NCI-H524 (cell line): ENCODE measurements at regions not wholly inside any gene's neighbourhood (a gene's known extent, or its start where the extent isn't known, plus 50 kb on each side); places are given as distances from the start of the nearest gene placed in this dataset.
"Not testable (repeated sequence)": the region's sequence is repeated elsewhere in the genome, so short reads cannot be mapped to it uniquely, and the experiment has no call there.

Experiments
- DNase-seq, 2 experiments: peaks; one replicate each; lab custom pipeline; 2025; lab: John Stamatoyannopoulos, UW

DNA sequence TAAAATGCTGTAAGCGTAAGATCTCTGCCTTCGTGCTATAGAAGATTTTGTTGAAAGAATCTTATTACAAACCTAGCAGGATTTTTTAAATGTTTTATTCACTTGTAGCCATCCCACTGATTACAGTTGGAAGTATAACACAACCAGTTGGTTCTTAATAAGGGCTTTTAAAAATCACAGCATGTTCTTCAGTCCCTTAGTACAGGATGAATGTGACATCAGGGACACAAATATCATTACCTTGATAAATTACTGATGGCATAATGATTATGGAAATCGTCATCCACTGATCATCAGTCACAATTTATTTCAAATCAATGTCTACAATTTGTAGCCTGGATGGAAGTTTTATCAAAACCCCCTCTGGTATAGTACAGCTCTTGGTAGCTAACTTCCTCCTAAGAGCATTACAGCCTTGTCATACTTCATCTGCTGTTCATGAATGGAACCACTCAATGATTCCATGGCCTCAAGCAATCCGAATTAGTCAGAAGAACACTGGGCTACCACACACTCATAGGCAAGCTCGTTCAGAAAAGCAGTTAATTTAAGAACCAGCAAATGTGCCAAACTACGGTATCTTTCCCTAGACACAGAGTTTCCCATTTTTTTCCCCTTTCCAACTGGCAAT is 389.2 kb upstream of the TENM3 start:
- no peak for DNase-seq

DNA sequence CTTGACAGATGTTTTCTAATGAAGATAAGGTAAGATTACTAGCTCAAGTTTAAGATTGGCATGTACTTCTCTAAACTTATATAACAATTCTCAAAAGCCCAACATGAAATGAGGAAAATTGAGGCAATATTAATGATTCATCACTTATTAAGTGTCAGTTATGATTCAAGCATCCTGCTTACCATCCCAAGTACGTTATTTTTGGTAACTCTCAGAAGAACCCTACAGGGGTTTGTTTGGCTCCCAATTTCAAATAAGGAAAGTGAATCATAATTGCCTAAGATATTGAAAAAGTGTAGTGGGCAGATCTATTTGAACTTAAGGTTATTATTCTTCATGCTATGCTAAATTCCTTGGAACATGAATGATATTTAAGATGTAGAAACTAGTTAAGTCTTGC is 387.9 kb upstream of the TENM3 start:
- no peak for DNase-seq

DNA sequence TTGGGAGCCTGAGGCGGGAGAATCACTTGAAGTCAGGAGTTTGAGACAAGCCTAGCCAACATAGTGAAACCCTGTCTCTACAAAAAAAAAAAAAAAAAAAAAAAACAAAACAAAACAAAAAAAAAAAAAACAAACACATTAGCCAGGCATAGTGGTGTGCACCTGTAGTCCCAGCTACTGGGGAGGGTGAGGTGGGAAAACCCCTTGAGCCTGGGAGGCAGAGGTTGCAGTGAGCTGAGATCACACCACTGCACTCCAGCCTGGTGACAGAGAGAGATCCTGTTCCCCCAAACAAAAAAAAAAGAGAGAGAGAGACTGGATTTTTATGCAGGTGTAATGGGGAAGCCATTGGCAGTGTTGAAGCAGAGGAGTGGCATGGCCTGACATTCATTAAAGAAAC is 385.7 kb upstream of the TENM3 start:
- not testable (repeated sequence) for DNase-seq

DNA sequence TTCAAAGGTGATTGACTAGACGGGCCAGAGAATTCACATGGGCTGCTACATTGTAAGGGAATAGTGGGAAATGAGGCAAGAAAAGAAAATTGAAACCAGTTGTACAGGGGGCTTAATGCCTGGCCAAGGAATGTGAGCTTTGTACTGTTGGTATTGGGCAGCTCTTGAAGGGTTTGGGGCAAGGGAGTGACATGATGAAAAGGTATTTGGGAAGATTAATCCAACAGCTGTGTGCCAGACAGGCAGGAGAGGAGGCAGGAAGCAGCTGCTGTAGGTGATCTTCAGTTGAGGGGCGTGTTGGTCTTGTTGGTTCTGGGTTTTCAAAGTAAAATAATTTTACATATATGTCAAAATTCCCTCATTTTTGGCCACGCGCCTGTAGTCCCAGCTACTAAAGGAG is 384.5 kb upstream of the TENM3 start:
- peak in 1 of 2 experiments; percentile 6 for DNase-seq

DNA sequence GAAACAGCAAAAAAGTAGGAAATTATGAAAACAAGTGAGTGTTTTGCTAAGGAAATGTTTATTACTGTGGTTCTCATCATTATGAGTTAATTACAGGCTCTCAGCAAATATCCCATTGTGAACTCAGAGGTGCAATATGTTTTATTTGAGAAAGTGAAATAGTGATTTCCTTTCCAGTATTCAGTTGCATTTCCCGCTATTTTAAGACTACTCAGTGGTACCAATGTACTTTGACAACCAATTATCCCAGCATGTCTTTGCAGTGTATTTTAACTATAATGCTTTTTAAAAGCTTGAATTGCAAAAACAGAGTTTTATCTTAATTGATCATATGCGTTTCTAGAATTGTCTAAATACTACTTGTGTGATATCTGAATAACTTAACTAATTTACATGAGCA is 383.8 kb upstream of the TENM3 start:
- no peak for DNase-seq

DNA sequence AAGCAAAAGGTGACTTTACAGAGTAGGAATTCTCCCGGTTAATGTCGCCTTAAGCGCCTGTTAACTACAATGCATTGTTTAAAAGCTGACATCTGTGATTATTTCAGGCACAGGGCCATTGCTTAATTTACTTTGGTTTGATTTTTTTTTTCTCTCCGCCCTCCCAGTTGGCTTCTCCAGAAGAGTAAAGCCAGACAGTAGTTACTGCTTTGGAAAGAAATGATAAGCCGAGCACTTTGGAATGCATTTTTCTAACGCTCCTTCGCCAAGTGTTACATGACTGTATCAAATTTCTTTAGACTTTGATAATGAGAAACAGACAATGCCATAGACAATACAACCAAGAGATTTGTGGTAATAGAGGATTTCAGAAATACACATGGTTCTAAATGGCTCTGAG is 383.0 kb upstream of the TENM3 start:
- no peak for DNase-seq

DNA sequence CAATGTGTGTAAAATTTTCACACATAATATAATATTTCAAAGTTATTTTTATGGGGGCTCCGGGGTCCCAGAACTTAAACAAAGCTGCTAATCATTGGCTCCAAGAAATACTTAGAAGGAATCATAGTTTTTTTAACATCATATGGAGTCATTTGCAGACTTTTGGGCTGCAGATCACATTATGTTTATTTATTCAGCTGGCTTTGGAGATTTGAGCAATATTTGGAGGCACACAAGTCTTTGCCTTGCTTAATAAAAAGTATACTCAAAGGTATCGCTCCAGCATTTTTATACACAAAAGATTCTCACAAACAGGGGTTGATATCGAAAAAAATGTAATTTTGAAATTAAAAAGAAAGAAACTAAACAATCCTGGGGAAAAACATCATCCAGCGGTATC is 382.5 kb upstream of the TENM3 start:
- no peak for DNase-seq

DNA sequence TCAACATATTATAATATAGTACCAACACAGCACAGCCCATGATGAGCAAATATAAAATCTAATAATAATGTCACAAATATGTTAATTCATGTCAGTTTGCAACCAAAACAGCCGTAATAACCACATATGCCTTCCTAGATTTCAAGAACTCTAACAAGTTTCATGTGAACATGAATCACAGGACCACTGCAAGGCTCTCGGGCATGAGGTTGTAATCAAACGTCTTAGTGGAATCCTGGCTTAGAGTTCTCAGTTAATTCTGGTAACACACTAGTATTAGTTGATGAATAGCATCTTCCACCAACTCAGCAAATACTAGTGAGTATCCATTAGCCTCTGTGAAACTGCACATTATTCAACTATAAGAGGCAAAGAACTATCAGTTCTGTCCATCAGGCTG is 379.3 kb upstream of the TENM3 start:
- no peak for DNase-seq

DNA sequence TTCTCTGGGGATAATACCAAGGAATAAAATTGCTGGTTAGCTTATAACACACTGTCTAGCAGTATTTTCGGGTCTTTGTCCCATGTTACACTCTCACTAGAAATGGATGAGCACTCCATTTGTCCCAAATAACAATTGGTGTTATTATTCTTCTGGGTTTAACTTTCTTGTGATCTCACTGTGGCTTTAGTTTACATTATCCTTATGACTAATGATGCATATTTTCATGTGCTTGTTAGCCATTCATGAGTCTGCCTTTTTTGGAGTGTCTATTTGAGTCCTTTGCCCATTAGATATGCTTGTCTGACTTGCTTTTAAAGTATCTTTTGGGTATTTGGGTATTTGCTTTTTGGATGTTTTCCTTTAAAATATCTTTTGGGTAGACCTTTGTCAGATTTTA is 372.9 kb upstream of the TENM3 start:
- DNase-seq: no peak

DNA sequence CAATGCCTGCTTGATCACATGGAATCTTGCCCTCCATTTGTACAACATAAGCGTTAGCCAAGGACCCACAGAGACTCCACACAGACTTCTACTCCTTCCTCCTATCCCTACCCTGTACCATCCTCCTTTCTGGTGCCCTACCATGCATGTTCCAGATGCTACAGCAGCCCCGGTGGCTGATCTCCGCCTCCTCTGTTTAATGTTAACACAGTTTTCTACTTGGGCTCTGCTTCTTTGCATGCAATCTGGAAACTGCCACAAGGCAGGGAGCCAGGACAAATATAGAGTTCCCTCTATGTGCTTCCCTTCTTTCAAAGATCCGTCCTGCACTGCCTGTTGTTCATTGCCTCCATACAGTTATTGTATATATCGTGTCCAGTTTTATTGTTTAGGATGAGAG is 368.6 kb upstream of the TENM3 start:
- no peak for DNase-seq

DNA sequence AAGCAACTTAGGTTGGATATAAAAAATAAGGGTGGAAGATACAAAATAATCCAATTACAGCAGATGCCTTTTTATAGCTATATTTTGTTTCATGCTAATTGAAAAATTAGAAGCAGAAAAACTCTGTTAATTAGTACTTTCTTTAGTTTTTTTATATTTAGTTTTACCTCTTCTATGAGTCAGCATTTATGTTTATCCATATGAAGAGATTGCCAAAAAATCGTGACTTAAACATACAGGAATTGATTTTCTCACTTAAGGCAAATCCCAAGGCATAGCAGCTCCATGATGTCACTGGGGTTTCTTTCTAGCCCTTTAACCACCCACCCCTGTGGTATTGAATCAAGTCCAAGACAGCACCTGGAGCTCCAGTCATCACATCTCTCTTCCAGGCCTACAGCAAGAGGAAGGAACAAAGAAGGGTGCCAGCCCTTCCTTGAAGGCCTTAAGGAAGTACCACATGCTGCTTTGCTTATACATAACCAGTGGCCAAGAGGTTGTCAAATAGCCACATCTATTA is 365.8 kb upstream of the TENM3 start:
- DNase-seq: no peak

DNA sequence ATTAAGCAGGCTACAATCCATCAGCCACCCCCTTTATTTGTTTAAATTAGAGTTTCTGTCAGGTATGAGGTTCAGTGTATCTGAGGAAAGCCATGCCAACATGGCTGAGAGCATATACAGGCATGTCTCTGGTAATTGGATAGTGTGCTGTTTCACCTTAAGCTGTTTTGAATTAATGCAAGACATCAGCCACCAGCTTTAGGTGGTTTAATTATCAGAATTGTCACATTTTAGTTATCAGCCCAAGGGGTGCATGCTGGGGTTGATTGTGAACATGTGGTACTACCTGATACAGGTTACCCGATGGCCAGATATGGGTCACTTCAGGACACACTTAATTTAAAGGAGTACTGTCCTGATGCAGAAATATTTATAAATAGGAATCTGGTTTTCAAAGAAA is 353.2 kb upstream of the TENM3 start:
- no peak for DNase-seq

DNA sequence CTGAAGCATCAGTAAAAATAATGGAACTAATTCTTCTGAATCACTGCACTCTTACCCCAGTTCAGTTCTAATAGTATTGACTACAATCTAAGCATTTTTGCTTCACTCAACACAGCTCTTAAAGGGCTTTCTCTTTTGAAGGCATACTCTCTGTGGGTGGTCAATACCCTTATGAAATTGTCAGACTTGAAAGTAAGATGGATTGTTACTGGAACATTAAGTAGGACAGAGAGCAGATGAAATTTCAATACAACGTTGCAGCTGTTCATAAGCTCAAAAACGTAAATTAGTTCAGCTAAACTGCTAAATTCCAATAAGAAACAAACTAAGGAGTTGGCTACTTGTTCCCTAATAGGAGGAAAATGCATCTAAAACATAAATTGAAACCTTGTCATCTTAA is 352.3 kb upstream of the TENM3 start:
- DNase-seq: peak in 1 of 2 experiments; percentile 2

DNA sequence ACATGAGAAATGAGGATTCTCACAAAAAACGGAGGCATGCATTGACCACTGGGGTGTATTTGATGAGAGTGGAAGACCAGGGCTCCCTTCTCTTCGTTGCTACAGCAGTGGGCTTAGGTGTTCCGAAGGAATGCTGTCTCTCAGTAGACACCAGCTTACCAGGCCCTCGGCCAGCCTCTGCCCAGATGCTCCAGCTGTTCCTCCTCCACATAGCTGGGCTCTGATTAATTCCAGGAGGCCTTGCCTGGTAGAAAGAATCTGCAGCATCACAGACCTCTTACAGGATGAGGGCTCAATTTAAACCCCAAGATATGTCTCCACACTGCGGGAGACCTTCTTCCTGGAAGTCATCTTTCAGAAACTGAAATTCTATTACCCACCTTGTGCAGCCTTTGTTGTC is 346.6 kb upstream of the TENM3 start:
- DNase-seq: no peak

DNA sequence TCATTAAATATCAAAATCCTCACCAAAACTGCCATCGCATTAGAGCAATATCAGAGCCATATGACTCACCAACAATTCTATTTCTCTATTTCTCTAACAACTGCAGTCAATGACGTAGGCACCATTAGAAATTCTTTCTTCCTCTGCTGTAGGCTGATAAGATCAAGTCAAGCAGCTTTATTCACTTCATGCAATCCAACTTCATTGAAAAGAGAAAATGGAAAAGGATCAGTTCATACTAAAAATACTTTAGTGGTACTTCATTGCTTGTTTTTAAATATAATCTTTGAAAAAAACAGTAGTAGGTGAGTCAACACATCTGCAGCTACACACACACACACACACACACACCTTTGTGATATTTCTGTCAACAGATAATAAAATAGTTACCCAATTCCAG is 345.3 kb upstream of the TENM3 start:
- no peak for DNase-seq

DNA sequence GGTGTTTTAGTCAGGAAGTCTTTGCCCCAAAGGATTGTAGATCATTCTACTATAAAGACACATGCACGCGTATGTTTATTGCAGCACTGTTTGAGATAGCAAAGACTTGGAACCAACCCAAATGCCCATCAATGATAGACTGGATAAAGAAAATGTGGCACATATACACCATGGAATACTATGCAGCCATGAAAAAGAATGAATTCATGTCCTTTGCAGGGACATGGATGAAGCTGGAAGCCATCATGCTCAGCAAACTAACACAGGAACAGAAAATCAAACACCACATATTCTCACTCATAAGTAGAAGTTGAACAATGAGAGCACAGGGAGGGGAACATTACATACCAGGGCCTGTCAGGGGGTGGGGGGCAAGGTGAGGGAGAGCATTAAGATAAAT is 340.8 kb upstream of the TENM3 start:
- not testable (repeated sequence) for DNase-seq

DNA sequence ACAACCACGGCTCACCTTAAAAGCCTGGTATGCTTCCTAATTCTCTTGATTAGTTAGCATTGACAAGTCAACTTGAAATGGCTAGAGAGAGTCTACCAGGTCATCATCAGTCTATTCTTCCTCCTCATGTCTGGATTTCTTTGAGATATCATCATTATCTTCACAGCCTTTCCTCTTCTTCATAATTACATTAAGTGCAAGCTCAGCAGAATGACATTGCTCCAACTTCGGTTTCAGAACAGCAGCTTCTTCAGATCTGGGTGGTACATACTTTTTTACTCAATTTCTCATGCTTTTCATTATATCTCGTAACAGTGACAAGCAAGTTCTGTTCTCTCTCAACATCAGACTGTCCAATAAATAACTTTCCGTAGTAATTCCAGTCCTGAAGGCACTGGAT is 337.5 kb upstream of the TENM3 start:
- no peak for DNase-seq

DNA sequence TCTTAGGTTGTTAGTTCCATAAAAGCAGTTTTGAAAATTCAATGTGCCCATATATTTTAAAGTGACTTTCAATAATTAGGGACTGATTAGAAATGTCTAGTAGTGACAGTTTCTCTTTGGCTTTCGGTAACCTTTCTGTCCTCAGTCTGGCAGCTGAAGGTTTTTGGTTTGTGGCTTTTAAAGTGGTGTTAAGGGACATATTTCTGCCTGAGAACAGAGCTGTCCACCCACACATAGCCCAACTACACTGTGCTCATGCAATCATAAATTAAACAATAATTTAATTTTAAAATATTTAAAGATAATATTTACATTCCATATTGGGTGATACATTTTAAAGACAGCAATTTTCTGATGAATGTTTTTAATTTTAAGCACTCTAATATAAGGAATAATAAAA is 335.0 kb upstream of the TENM3 start:
- no peak for DNase-seq

DNA sequence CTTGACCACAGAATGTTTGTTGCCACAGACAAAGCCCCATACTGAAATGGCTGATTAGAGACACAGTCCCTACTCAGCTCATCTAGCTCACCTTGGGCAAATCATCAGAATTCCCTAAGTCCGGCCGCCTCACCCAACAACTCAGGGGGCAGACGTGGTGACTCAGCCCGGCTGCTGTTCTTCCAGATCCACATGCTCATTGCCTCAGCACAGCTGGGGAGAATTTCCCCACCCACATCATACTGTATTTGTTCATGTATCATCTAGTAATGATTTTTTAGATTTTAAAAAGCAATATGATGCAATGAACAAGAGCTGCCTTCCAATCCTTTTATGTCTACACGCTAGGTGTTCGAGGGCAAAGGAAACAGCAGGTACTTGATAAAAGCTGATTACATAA is 333.8 kb upstream of the TENM3 start:
- no peak for DNase-seq

DNA sequence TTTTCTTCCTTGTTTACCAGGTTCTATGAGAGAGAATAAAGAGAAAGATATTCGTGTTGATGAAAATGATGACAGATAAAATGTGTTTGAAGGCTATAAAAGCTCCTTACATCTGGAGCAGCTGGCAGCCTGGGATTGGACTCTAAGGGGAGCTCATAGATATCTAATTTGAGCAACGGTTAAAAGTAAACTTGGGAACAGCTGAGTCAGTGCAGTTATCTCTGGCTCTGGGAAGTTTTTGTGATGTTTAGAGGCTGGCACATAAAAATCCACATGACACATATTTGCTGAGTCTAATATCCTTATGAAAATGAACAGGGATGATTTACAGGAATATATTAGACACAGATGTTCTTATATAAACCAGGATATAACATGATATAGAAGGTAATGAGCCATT is 331.8 kb upstream of the TENM3 start:
- DNase-seq: no peak

DNA sequence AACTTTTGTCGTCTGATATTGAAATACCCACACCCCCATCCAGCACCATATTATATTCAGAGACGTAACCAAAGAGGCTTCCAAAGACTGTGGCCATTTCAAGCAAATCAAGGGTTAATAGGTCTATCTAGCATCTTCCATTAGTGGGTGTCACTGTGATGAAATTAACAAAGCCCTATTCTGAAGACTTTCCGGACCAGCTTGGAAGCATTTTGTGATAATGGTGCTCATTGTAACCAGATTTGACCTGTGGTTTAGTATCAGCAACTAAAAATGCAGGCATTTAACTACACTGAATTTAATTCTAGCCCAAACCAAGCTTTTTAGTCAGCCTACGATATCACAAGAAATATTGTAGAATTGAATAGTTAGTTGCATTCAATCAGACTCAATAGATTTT is 309.7 kb upstream of the TENM3 start:
- DNase-seq: no peak

DNA sequence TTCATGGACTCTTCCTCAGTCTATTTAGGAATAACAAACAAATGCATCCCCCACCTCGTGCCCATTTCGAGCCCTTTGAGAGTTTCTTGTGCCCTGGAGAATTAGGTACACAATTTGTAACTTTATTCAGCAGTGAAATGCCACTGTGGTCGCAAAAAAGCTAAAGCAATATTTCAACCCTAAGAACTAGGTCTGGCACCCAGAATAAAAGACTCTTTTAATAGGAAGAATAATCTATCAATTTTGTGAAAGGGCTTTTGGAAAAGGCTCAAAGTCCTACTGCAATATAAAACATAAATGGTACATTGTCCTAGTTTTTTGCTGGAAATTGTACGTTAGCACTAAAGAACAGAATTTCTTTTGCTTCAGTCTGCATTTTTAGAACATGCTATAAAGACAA is 304.6 kb upstream of the TENM3 start:
- no peak for DNase-seq

DNA sequence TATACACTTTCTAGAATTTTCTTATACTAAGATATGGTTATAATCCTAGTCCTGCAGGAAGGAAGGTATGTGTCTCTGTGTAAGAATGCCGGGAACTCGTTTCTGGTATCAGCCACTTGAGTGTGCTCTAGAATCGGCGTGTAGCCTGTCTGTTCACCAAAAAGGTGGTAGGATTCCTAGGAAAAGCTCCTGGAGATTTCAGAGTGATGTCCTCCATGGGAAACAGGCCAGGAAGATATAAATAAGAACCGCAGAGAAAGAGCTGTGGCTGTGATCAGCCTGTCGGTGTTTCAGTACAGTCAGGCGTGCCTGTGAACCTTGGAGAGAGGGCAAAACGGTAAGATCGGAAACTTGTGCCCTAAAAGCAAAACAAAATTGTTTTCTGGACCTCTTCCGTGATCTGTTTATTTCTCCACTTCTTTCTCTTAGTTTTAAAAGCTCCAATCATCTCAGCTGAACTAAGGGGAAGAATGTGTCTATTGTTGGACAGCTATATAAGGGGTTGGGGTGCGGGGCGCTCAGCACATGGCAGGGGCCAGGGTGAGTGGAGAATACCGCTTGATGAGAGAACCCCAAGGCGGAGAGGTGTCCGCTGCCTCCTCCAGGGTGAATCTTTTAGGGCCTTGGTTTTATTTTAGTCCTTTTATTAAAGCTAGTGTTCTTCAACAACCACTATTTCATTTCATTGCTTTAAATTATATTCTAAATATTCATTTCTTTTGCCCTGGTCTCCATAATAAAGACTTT is 303.8 kb upstream of the TENM3 start:
- DNase-seq: no peak

DNA sequence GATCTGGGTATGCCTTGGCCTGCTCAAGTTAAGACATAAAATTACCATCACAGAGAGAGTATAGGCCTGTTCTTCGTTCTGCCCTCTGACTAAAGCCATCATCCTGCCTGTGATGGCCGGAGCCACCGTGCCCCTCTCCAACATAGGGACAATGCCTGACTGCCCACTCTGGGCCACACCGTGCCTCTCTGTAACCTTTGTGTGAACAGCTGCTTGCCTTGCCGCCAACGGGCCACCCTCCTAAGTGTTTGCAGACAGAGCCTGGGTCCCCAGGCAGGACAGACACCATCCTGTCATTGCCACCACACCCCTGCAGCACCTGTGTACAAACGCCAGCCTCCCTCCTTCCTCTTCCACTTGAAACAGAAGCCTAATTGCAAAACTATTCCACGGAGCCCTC is 298.7 kb upstream of the TENM3 start:
- DNase-seq: no peak
